ENCODE measurements at regions not wholly inside any gene's neighbourhood (a gene's known extent, or its start where the extent isn't known, plus 50 kb on each side); places are given as distances from the start of the nearest gene placed in this dataset.

DNA sequence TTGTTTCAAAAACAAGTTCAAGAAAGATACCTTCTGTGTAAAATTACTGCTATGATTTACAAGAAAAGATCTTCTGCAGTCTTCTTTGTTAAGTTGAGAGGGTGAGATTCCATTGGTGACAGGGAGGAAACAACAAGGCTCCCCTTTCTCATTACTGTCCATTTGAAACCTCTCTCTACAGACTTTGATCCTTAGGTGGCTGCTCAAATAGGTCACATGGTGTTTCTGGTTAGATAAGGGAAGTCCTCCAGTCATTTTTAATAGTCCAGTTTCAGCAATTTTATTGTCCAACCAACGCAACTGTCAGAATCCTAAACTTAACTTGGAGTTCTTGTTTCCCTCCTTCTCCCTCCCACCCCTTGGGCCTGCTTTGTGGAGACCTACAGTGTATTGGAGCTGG, 390.4 kb downstream of the EFNB2 start:
- no peak for DNase-seq
- peak overlapping the region; percentile 59 for H3K4ac ChIP-seq (ENCODE audit: low read depth, low read length)
- H4K91ac ChIP-seq (ENCODE audit: insufficient read depth, low read depth, low read length) = peak overlapping the region; percentile 63
- no peaks in the 10 kb centered on the region for H3K27me3 ChIP-seq (ENCODE audit: control insufficient read depth, insufficient read depth, low read length)
- POLR2A ChIA-PET (ENCODE audit: unreplicated experiment) = no interaction called here
- no peak overlapping the region for H2BK5ac ChIP-seq (ENCODE audit: low read depth, low read length, poor library complexity, severe bottlenecking)
- WGBS, 2 experiments (ENCODE audit: extremely low coverage in 2 of 2, insufficient read length in 1 of 2) = no CpG with 5 or more reads among the region's 1 CpG
- dilution Hi-C loops (cut with HindIII; ENCODE audit: low sequenced_read_pairs, unreplicated experiment) = no loop called here
- H3K27ac ChIP-seq (ENCODE audit: insufficient read depth, low read length) = peak overlapping the region; percentile 24; the same call in 1 of the 2 replicates
- in situ Hi-C loops (cut with MboI; ENCODE audit: low sequenced_read_pairs) = no loop called here
- H4K8ac ChIP-seq (ENCODE audit: low read depth in 2 of 2, low read length in 2 of 2) = peak overlapping the region; percentile 62 to 87; a peak in 3 of 4 replicates
- no peaks in the 10 kb centered on the region for H3K36me3 ChIP-seq (ENCODE audit: control insufficient read depth, insufficient read depth, low read length)
- ATAC-seq (ENCODE audit: low read depth) = no peak
- H3K14ac ChIP-seq (replicated peaks; ENCODE audit: low read depth, low read length) = peak overlapping the region; percentile 45
- H3K9me1 ChIP-seq (ENCODE audit: insufficient read depth, low read length) = 0 out of 2 replicates have a peak, but pooled peaks cover 2% of the 10 kb centered on the region
- H3K79me1 ChIP-seq (ENCODE audit: low read depth in 1 of 2, low read length in 2 of 2) = no peaks in the 10 kb centered on the region
- TF ChIP-seq CHD1 (IDR thresholded peaks at IDR 0.05; ENCODE audit: low read depth, low read length) (no peak), MAFK (IDR thresholded peaks at IDR 0.05; ENCODE audit: low read depth, low read length) (no peak), BHLHE40 (IDR thresholded peaks at IDR 0.05; ENCODE audit: low read depth, low read length) (no peak), USF2 (IDR thresholded peaks at IDR 0.05; ENCODE audit: low read depth, low read length) (no peak), CEBPB (IDR thresholded peaks at IDR 0.05; ENCODE audit: low read depth, low read length) (no peak), RFX5 (IDR thresholded peaks at IDR 0.05; ENCODE audit: low read depth, low read length) (no peak), FOS (IDR thresholded peaks at IDR 0.05; ENCODE audit: low read depth, low read length) (no peak)
- TF ChIP-seq, protein P1, sequence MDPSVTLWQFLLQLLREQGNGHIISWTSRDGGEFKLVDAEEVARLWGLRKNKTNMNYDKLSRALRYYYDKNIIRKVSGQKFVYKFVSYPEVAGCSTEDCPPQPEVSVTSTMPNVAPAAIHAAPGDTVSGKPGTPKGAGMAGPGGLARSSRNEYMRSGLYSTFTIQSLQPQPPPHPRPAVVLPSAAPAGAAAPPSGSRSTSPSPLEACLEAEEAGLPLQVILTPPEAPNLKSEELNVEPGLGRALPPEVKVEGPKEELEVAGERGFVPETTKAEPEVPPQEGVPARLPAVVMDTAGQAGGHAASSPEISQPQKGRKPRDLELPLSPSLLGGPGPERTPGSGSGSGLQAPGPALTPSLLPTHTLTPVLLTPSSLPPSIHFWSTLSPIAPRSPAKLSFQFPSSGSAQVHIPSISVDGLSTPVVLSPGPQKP (IDR thresholded peaks at IDR 0.05; ENCODE audit: borderline replicate concordance, low read depth, low read length) = no peak
- peak overlapping the region; percentile 81 for H2BK20ac ChIP-seq (ENCODE audit: low read depth, low read length)
- peak overlapping the region; percentile 67; the same call in 1 of the 2 replicates for H2AK5ac ChIP-seq (ENCODE audit: low read depth, low read length)
- H3K9me3 ChIP-seq (ENCODE audit: control insufficient read depth, insufficient read depth, low read length) = no peaks in the 10 kb centered on the region
- peak overlapping the region; percentile 93 for H3K18ac ChIP-seq (ENCODE audit: low read depth, low read length)
- H3K23ac ChIP-seq (ENCODE audit: low read depth, low read length) = no peak overlapping the region
- peak overlapping the region; percentile 72 for H2BK120ac ChIP-seq (ENCODE audit: low read depth, low read length)
- intact Hi-C loops (cut with micrococcal nuclease) = no loop called here
- no peak overlapping the region for H3K9ac ChIP-seq (ENCODE audit: low read depth, low read length)
- no peak overlapping the region for H2AFZ ChIP-seq (replicated peaks; ENCODE audit: low read length, poor library complexity)
- no peak overlapping the region for H3K56ac ChIP-seq (ENCODE audit: extremely low read depth, insufficient read depth, low read length)
- no peaks in the 10 kb centered on the region for H4K20me1 ChIP-seq (ENCODE audit: insufficient read depth, low read length)
- no peak overlapping the region for H2AK9ac ChIP-seq (replicated peaks; ENCODE audit: low read depth, low read length, poor library complexity)
- H2BK15ac ChIP-seq (ENCODE audit: low read depth, low read length) = peak overlapping the region; percentile 99
- CTCF ChIA-PET = interaction anchor here (0.6 to 1.5 kb wide), 2 partner anchors 10 to 1002 kb away, joined by 4 read pairs; no protein-coding TSS in a partner anchor
- H3K4me1 ChIP-seq (ENCODE audit: control insufficient read depth, insufficient read depth, low read length) = peaks cover 9% of the 10 kb centered on the region
- H3K4me2 ChIP-seq (ENCODE audit: low read depth, low read length) = no peak overlapping the region
- peak overlapping the region; percentile 73 for H4K5ac ChIP-seq (ENCODE audit: low read depth, low read length)
- BruUV-seq (replicated peaks) = no TSS peak
- no peak overlapping the region for H3K4me3 ChIP-seq (ENCODE audit: insufficient read depth, low read depth, low read length)

Data from IMR-90 (cell line).